HCT116 (cell line): ENCODE measurements at regions not wholly inside any gene's neighbourhood (a gene's known extent, or its start where the extent isn't known, plus 50 kb on each side); places are given as distances from the start of the nearest gene placed in this dataset.

Experiments used
- ATAC-seq: fragments of 200-7000 bp; cut with Tn5 transposase; 2 replicates; pipeline ENCODE4 v1.9.1; 2020; ENCODE audit warnings: mild to moderate bottlenecking, moderate library complexity
- BruUV-seq: library from RNA; stranded (reverse); fragments of 400-500 nt; replicated peaks from 2 replicates; lab custom pipeline; 2021; lab: Mats Ljungman, UMichigan
- CTCF ChIA-PET: fragments of 300-600 bp; sonication (Branson Sonifier 250); formaldehyde crosslinking; loops from one replicate; lab custom pipeline; 2021; ENCODE audit warnings: antibody characterized with exemption; lab: Charles Lee
- POLR2A ChIA-PET: fragments of 300-600, 350-600 bp; sonication (Branson Sonifier 250); formaldehyde crosslinking; loops from one replicate; lab custom pipeline; 2021; ENCODE audit warnings: antibody characterized with exemption; lab: Charles Lee
- RAD21 ChIA-PET, 2 experiments: fragments of 300-600 bp; sonication (Branson Sonifier 250); formaldehyde crosslinking; loops; one replicate each; lab custom pipeline; 2023; ENCODE audit warnings: low total read pairs in 2 of 2; ENCODE audit not compliant: uncharacterized antibody in 2 of 2, unreplicated experiment in 2 of 2, low non-redundant PET in 1 of 2; lab: Charles Lee
- DNase-seq: peaks from one replicate; pipeline ENCODE4 v3.0.0-alpha.2; 2010; ENCODE audit warnings: low read depth, low spot score
- H2AFZ ChIP-seq: fragments of 200-600 bp; shearing (Covaris generic), sonication (generic); 2 replicates; pipeline ENCODE4 v1.6.1; 2017; ENCODE audit warnings: low read depth, mixed run types, mixed read lengths, antibody characterized with exemption, low read length; ENCODE audit not compliant: poor library complexity, severe bottlenecking
- H3K27ac ChIP-seq: 2 replicates; pipeline ENCODE4 v1.5.1; 2012; ENCODE audit warnings: low read depth, low read length
- H3K27me3 ChIP-seq: fragments of 200-600 bp; sonication (generic); 2 replicates; pipeline ENCODE4 v1.6.1; 2016; ENCODE audit warnings: mixed run types, low read length, mixed read lengths; ENCODE audit not compliant: insufficient read depth
- H3K36me3 ChIP-seq, 2 experiments: fragments of 200-500 bp in 1 of 2; fragments of 200-600 bp in 1 of 2; sonication (Bioruptor generic) in 1 of 2; sonication (generic) in 1 of 2; 2 replicates each; pipeline versions ENCODE4 v1.5.1 to v1.6.1; 2014 to 2016; ENCODE audit warnings: low read length in 2 of 2, inconsistent platforms in 1 of 2, mixed read lengths in 1 of 2, mixed run types in 1 of 2; ENCODE audit not compliant: insufficient read depth in 2 of 2, control insufficient read depth in 1 of 2
- H3K4me1 ChIP-seq, 2 experiments: fragments of 200-600 bp in 1 of 2; sonication (generic) in 1 of 2; 2 replicates each; pipeline versions ENCODE4 v1.5.1 to v1.6.1; 2012 to 2017; ENCODE audit warnings: low read length in 2 of 2, inconsistent platforms in 1 of 2, mild to moderate bottlenecking in 1 of 2, mixed read lengths in 1 of 2, mixed run types in 1 of 2, moderate library complexity in 1 of 2; ENCODE audit not compliant: insufficient read depth in 2 of 2, control insufficient read depth in 1 of 2
- H3K4me2 ChIP-seq: fragments of 200-600 bp; sonication (generic); 2 replicates; pipeline ENCODE4 v1.6.1; 2017; ENCODE audit warnings: mixed run types, low read length, mixed read lengths
- H3K4me3 ChIP-seq, 2 experiments: fragments of 200-600 bp in 1 of 2; sonication (generic) in 1 of 2; replicated peaks in 1 of 2; 2 replicates each; pipeline ENCODE4 v1.5.1; 2011 to 2016; ENCODE audit warnings: low read length in 2 of 2, control low read depth in 1 of 2, low read depth in 1 of 2, mild to moderate bottlenecking in 1 of 2, mixed read lengths in 1 of 2, mixed run types in 1 of 2
- H3K79me2 ChIP-seq: fragments of 200-600 bp; sonication (generic); 2 replicates; pipeline ENCODE4 v1.6.1; 2017; ENCODE audit warnings: mild to moderate bottlenecking, mixed run types, low read length, moderate library complexity, mixed read lengths; ENCODE audit not compliant: insufficient read depth
- H3K9ac ChIP-seq: fragments of 200-600 bp; sonication (generic); 2 replicates; pipeline ENCODE4 v1.6.1; 2016; ENCODE audit warnings: low read length, mixed read lengths
- H3K9me2 ChIP-seq: fragments of 200-600 bp; sonication (generic), shearing (Covaris generic); 2 replicates; pipeline ENCODE4 v1.6.1; 2017; ENCODE audit warnings: mixed run types, mild to moderate bottlenecking, moderate library complexity; ENCODE audit not compliant: insufficient read depth
- H3K9me3 ChIP-seq, 2 experiments: fragments of 200-500 bp in 1 of 2; fragments of 200-600 bp in 1 of 2; sonication (Bioruptor generic) in 1 of 2; sonication (generic) in 1 of 2; 2 replicates each; pipeline ENCODE4 v1.6.1; 2014 to 2017; ENCODE audit warnings: low read length in 2 of 2, mixed read lengths in 2 of 2, inconsistent platforms in 1 of 2, low read depth in 1 of 2, mild to moderate bottlenecking in 1 of 2, mixed run types in 1 of 2, moderate library complexity in 1 of 2; ENCODE audit not compliant: control insufficient read depth in 1 of 2, insufficient read depth in 1 of 2
- H4K20me1 ChIP-seq: fragments of 200-600 bp; sonication (generic), shearing (Covaris generic); 2 replicates; pipeline ENCODE4 v1.6.1; 2017; ENCODE audit warnings: mixed run types, mild to moderate bottlenecking, moderate library complexity; ENCODE audit not compliant: insufficient read depth
- CBX3 ChIP-seq: IDR thresholded peaks from 2 replicates; pipeline ENCODE4 v1.6.1; 2012; ENCODE audit warnings: low read depth
- CEBPB ChIP-seq: IDR thresholded peaks from 2 replicates; pipeline ENCODE4 v1.6.1; 2012; ENCODE audit warnings: low read depth
- ELF1 ChIP-seq: IDR thresholded peaks from 2 replicates; pipeline ENCODE4 v1.6.1; 2012; ENCODE audit warnings: low read depth, borderline replicate concordance
- EZH2 ChIP-seq: fragments of 200-600 bp; sonication (generic); IDR thresholded peaks from 2 replicates; pipeline ENCODE4 v1.6.1; 2017; ENCODE audit warnings: antibody characterized with exemption, mixed run types
- FOSL1 ChIP-seq: IDR thresholded peaks from 2 replicates; pipeline ENCODE4 v1.6.1; 2012; ENCODE audit warnings: low read depth
- POLR2AphosphoS5 ChIP-seq: IDR thresholded peaks from 2 replicates; pipeline ENCODE4 v1.6.1; 2011; ENCODE audit warnings: mild to moderate bottlenecking, low read depth, low read length, moderate library complexity
- RAD21 ChIP-seq: IDR thresholded peaks from 2 replicates; pipeline ENCODE4 v1.6.1; 2012; ENCODE audit warnings: low read depth, mild to moderate bottlenecking
- TCF7L2 ChIP-seq: IDR thresholded peaks from 2 replicates; pipeline ENCODE4 v1.7.0; 2011; ENCODE audit warnings: borderline replicate concordance, inconsistent platforms; ENCODE audit not compliant: insufficient read depth, insufficient read length; ENCODE audit errors: extremely low read depth
- ZFX ChIP-seq: fragments of 450-650 bp; IDR thresholded peaks from 2 replicates; pipeline ENCODE4 v1.6.1; 2017
- intact Hi-C: fragments of 100-400 bp; cut with micrococcal nuclease; formaldehyde crosslinking; loops from 2 replicates; pipeline ENCODE4 v1.10.0; 2022
- TF ChIP-seq, protein P1 (sequence below): IDR thresholded peaks from 2 replicates; pipeline ENCODE4 v1.6.1; 2012
- TF ChIP-seq, protein P2 (sequence below), 3 experiments: fragments of 200-600 bp in 1 of 3; sonication (generic) in 1 of 3; IDR thresholded peaks in 2 of 3; conservative IDR thresholded peaks in 1 of 3; 2 replicates each; pipeline ENCODE4 v1.5.1; 2012 to 2017; ENCODE audit warnings: low read depth in 2 of 3, low read length in 2 of 3, antibody characterized with exemption in 1 of 3, borderline replicate concordance in 1 of 3, control low read depth in 1 of 3, mild to moderate bottlenecking in 1 of 3, mixed read lengths in 1 of 3, mixed run types in 1 of 3, moderate library complexity in 1 of 3; ENCODE audit not compliant: insufficient read depth in 1 of 3

DNA sequence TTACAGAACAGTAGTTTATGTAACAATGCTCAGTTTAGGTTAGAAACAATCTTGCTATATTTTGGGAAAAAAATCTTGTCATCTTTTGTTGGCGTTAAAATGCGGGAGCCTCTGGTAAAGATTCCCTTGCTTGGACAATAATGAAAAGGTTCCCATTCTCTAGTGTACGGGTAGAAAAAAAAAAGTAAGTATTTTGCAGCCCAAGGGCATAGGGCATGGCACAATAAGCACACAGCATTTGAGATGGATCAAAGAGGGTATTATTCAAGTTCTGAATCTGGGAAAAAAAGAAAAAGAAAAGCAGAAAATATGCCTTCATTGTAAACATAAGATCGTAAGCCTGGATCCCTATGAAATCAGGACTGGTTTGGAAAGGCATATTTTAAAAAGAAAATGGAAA, 408.6 kb upstream of the ROBO2 start:
- H3K9me2 ChIP-seq, result no peaks in the 10 kb centered on the region
- no TSS peak for BruUV-seq
- no peak overlapping the region for H3K4me2 ChIP-seq
- no peaks in the 10 kb centered on the region for H3K27me3 ChIP-seq
- intact Hi-C loops, result no loop called here
- H3K4me3 ChIP-seq, result no peak overlapping the region
- POLR2A ChIA-PET, result no interaction called here
- no peaks in the 10 kb centered on the region for H3K79me2 ChIP-seq
- DNase-seq (no peak), ATAC-seq (no peak)
- no peaks in the 10 kb centered on the region for H3K36me3 ChIP-seq
- CTCF ChIA-PET, result no interaction called here
- H2AFZ ChIP-seq, result no peak overlapping the region
- H3K9ac ChIP-seq, result no peak overlapping the region
- no peaks in the 10 kb centered on the region for H3K4me1 ChIP-seq
- H3K9me3 ChIP-seq, result peaks cover 5 to 19% of the 10 kb centered on the region in 2 experiments; a peak in 2 of 4 replicates
- H3K27ac ChIP-seq, result no peak overlapping the region
- no peaks in the 10 kb centered on the region for H4K20me1 ChIP-seq
- TF ChIP-seq CBX3, result no peak
- no peak for TF ChIP-seq RAD21
- TF ChIP-seq FOSL1, result no peak
- TF ChIP-seq CEBPB, result no peak
- TF ChIP-seq EZH2, result no peak
- TF ChIP-seq, protein P1, sequence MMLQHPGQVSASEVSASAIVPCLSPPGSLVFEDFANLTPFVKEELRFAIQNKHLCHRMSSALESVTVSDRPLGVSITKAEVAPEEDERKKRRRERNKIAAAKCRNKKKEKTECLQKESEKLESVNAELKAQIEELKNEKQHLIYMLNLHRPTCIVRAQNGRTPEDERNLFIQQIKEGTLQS, result no peak
- no peak for TF ChIP-seq TCF7L2
- no peak for TF ChIP-seq POLR2AphosphoS5
- TF ChIP-seq, protein P2, sequence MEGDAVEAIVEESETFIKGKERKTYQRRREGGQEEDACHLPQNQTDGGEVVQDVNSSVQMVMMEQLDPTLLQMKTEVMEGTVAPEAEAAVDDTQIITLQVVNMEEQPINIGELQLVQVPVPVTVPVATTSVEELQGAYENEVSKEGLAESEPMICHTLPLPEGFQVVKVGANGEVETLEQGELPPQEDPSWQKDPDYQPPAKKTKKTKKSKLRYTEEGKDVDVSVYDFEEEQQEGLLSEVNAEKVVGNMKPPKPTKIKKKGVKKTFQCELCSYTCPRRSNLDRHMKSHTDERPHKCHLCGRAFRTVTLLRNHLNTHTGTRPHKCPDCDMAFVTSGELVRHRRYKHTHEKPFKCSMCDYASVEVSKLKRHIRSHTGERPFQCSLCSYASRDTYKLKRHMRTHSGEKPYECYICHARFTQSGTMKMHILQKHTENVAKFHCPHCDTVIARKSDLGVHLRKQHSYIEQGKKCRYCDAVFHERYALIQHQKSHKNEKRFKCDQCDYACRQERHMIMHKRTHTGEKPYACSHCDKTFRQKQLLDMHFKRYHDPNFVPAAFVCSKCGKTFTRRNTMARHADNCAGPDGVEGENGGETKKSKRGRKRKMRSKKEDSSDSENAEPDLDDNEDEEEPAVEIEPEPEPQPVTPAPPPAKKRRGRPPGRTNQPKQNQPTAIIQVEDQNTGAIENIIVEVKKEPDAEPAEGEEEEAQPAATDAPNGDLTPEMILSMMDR (IDR thresholded peaks at IDR 0.05 in 2 of 3, conservative IDR thresholded peaks at IDR 0.05 in 1 of 3; ENCODE audit: borderline replicate concordance in 1 of 3, insufficient read depth in 1 of 3, low read depth in 2 of 3, low read length in 2 of 3), result no peak
- no peak for TF ChIP-seq ZFX
- no peak for TF ChIP-seq ELF1
- TF ChIP-seq, all 23 proteins: peak for 0
- RAD21 ChIA-PET, result no interaction called here
